Activated CD8-positive, alpha-beta T cell treated with anti-CD3 and anti-CD28 coated beads, Interleukin-2, amount 10 ng/mL, durations not matched to agents 7 days and 5 days (primary cell): ENCODE measurements at regions not wholly inside any gene's neighbourhood (a gene's known extent, or its start where the extent isn't known, plus 50 kb on each side); places are given as distances from the start of the nearest gene placed in this dataset.
"Not testable (repeated sequence)": the region's sequence is repeated elsewhere in the genome, so short reads cannot be mapped to it uniquely, and the experiment has no call there.

Source experiments
- ATAC-seq: fragments of 150-1000 bp; cut with Tn5 transposase; one replicate; pipeline ENCODE4 v1.10.0; 2021; ENCODE audit warnings: moderate library complexity
- CTCF ChIA-PET: fragments of 350-600 bp; sonication (Branson Sonifier 250); formaldehyde crosslinking; loops from one replicate; lab custom pipeline; 2021; ENCODE audit warnings: antibody characterized with exemption; lab: Charles Lee
- POLR2A ChIA-PET: fragments of 350-600 bp; sonication (Branson Sonifier 250); formaldehyde crosslinking; loops from one replicate; lab custom pipeline; 2021; ENCODE audit warnings: antibody characterized with exemption; lab: Charles Lee
- DNase-seq: peaks from one replicate; pipeline ENCODE4 v3.0.0-alpha.2; 2020
- H3K27ac Mint-ChIP-seq: one replicate; pipeline ENCODE4 v1.8.0; 2021; ENCODE audit warnings: mild to moderate bottlenecking, mixed read lengths
- H3K27me3 Mint-ChIP-seq: one replicate; pipeline ENCODE4 v1.8.0; 2021; ENCODE audit warnings: low read depth, mixed read lengths
- H3K36me3 Mint-ChIP-seq: one replicate; pipeline ENCODE4 v1.8.0; 2021; ENCODE audit warnings: low read depth, mixed read lengths
- H3K4me1 Mint-ChIP-seq: one replicate; pipeline ENCODE4 v1.8.0; 2021; ENCODE audit warnings: low read depth, mixed read lengths
- H3K4me3 Mint-ChIP-seq: one replicate; pipeline ENCODE4 v1.8.0; 2021; ENCODE audit warnings: mild to moderate bottlenecking, mixed read lengths
- H3K9me3 Mint-ChIP-seq: one replicate; pipeline ENCODE4 v1.8.0; 2022; ENCODE audit warnings: mixed read lengths; ENCODE audit not compliant: insufficient read depth

DNA sequence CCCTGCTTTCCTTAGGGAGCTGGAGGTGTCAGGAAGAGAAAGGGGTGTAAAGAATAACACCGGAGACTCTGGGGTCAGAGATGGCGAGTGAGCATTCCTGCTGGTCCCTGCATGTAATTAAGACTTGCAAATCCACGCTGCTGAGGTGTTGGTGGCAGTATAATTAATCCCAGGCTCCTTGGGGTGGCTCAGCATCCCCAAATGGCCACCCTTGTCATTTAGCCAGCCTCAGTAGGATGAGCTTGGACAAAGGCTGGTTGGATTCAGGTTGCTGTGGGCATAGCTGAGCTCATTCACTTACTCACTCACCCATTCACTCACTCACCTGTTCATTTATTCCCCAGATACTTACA, 174.4 kb upstream of the RPH3A start:
- DNase-seq = no peak
- no peaks in the 10 kb centered on the region for H3K9me3 Mint-ChIP-seq
- POLR2A ChIA-PET = no interaction called here
- peaks cover 3% of the 10 kb centered on the region for H3K4me1 Mint-ChIP-seq
- no peak overlapping the region for H3K4me3 Mint-ChIP-seq
- H3K27ac Mint-ChIP-seq = no peak overlapping the region
- no peaks in the 10 kb centered on the region for H3K36me3 Mint-ChIP-seq
- ATAC-seq = no peak
- CTCF ChIA-PET = no interaction called here
- peaks cover 11% of the 10 kb centered on the region for H3K27me3 Mint-ChIP-seq

DNA sequence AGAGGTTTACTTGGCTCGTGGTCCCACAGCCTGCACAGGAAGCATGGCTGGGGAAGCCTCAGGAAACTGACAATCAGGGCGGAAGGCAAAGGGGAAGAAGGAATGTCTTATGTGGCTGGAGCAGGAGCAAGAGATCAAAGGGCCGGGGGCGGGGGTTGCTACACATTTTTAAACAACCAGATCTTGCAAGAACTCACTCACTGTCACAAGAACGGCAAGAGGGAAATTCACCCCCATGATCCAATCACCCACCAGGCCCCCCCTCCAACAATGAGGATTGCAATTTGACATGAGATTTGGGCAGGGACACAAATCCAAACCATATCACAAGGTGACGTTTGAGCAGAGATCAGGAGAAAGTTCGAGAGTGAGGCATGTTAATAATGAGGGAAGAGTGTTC, 163.7 kb upstream of the RPH3A start:
- Mint-ChIP-seq H3K4me1 (no peaks in the 10 kb centered on the region), H3K27ac (no peak overlapping the region), H3K36me3 (no peaks in the 10 kb centered on the region), H3K27me3 (peaks cover 12% of the 10 kb centered on the region), H3K9me3 (no peaks in the 10 kb centered on the region), H3K4me3 (no peak overlapping the region)
- ATAC-seq = no peak
- ChIA-PET POLR2A (no interaction called here), CTCF (no interaction called here)
- DNase-seq = no peak

DNA sequence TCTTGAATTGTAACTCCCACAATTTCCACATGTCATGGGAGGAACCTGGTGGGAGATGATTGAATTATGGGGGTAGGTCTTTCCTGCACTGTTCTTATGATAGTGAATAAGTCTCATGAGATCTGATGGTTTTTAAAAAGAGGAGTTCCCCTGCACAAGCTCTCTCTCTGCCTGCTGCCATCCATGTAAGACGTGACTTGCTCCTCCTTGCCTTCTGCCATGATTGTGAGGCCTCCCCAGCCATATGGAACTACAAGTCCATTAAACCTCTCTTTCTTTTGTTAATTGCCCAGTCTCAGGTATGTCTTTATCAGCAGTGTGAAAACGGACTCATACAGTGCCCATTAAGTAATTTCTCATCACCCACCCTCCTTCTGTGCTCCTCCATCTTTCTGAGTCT, 159.6 kb upstream of the RPH3A start:
- H3K9me3 Mint-ChIP-seq, H3K4me3 Mint-ChIP-seq, CTCF ChIA-PET, POLR2A ChIA-PET, H3K36me3 Mint-ChIP-seq, DNase-seq, H3K27ac Mint-ChIP-seq, ATAC-seq, H3K4me1 Mint-ChIP-seq: not testable (repeated sequence)
- peaks cover 14% of the 10 kb centered on the region for H3K27me3 Mint-ChIP-seq

DNA sequence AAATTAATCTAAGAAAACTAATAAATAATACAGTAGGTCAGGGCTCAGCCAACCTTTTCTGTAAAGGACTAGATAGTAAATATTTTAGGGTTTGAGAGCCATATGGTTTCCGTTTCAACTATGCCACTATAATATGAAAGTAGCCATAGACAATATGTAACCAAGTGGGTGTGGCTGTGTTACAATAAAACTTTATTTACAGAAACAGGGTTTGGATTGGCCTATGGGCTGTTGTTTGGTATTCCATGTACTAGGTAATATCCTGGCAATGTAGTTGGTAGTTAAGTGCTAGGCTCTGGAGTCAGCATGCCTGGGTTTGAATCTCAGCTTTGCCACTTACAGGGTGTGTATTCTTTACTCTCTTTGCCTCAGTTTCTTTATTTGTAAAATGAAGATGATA, 156.5 kb upstream of the RPH3A start:
- Mint-ChIP-seq H3K4me3 (no peak overlapping the region), H3K36me3 (no peaks in the 10 kb centered on the region), H3K9me3 (no peaks in the 10 kb centered on the region), H3K27ac (no peak overlapping the region), H3K27me3 (peaks cover 4% of the 10 kb centered on the region), H3K4me1 (no peaks in the 10 kb centered on the region)
- ATAC-seq = no peak
- no peak for DNase-seq
- POLR2A ChIA-PET = no interaction called here
- CTCF ChIA-PET = no interaction called here

DNA sequence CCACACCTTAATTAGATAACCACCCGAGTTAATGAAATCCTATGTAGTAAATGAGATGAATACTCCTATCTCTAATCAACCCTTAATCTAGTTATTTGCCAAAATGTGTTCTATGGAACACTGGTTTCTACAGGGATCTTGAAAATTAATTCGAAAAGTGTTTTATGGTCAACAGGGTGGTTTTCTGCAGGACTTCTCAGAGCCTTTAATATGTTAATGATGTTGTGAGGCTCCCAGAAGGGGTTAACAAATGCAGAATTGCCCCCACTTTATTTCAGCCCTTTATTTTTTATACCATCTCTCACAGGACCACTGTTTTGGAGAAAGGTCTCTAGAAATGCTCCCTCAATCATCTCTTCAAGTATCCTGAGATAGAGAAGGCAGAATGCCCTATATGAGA, 153.1 kb upstream of the RPH3A start:
- ChIA-PET POLR2A (no interaction called here), CTCF (no interaction called here)
- no peak for ATAC-seq
- peaks cover 3% of the 10 kb centered on the region for H3K27me3 Mint-ChIP-seq
- no peaks in the 10 kb centered on the region for H3K4me1 Mint-ChIP-seq
- no peaks in the 10 kb centered on the region for H3K36me3 Mint-ChIP-seq
- H3K4me3 Mint-ChIP-seq = no peak overlapping the region
- no peaks in the 10 kb centered on the region for H3K9me3 Mint-ChIP-seq
- H3K27ac Mint-ChIP-seq = no peak overlapping the region
- DNase-seq = no peak

DNA sequence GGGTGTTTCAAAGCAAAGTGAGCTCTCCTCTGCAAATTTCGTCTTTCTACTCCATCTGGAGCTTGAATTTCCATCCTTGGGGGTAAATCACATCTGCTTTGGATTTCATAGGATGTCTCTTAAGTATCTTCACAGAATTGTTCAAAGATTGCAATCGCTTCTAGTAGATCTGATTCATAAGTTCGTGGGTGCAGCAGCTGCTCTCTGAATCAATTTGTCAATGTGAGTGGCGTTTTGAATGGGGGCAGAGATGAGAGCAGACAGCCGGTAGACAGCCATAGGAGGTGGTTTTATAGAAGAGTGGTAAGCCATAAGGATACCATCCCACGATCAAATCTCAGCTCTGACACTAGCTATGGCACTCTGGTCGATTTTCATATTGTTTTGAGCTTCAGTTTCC, 146.0 kb upstream of the RPH3A start:
- Mint-ChIP-seq H3K27me3 (peaks cover 13% of the 10 kb centered on the region), H3K4me1 (no peaks in the 10 kb centered on the region), H3K9me3 (no peaks in the 10 kb centered on the region), H3K27ac (no peak overlapping the region), H3K36me3 (no peaks in the 10 kb centered on the region), H3K4me3 (no peak overlapping the region)
- ATAC-seq = no peak
- no peak for DNase-seq
- ChIA-PET CTCF (no interaction called here), POLR2A (no interaction called here)

DNA sequence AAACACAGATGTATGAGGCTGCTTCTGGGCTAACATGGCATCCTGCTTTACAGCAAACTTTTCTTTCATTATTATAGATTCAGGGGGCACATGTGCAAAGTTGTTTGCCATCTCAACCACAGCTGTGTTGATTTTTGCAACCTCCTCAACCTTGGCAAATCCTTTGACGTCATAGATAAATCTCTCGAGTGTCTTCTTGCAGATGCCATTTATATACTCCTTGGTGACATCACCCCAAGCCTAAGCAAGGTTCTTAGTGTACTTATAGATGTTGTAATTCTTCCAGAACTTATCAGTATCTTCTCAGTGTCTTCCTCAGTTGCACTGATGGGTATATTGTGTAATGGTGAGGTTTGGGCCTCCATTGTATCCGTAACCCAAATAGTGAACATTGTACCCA, 135.4 kb upstream of the RPH3A start:
- Mint-ChIP-seq H3K27ac (no peak overlapping the region), H3K9me3 (no peaks in the 10 kb centered on the region), H3K4me1 (no peaks in the 10 kb centered on the region), H3K36me3 (no peaks in the 10 kb centered on the region), H3K4me3 (no peak overlapping the region), H3K27me3 (peaks cover 2% of the 10 kb centered on the region)
- CTCF ChIA-PET = no interaction called here
- DNase-seq = no peak
- POLR2A ChIA-PET = no interaction called here
- no peak for ATAC-seq

DNA sequence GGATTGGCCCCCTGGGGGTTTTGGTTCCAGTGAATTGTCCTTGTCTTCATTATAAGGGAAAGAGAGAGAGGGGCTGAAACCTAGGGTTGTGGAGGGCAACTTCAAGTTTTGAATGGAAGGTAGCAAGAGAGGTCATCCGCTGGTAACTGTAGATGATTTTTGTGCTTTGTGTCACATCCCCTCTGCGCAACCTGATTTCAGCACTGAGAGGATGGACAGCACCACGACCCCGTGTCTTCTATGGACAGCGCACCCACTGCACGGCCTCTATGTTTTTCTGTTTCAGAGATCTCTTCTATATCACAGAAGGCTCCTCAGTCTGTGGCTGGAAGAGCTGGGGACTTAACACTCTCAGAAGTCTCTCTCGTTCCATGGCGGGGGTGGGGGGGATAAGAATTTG, 127.0 kb upstream of the RPH3A start:
- H3K4me1 Mint-ChIP-seq = no peaks in the 10 kb centered on the region
- H3K9me3 Mint-ChIP-seq = no peaks in the 10 kb centered on the region
- H3K27me3 Mint-ChIP-seq = peaks cover 2% of the 10 kb centered on the region
- H3K36me3 Mint-ChIP-seq = no peaks in the 10 kb centered on the region
- no peak overlapping the region for H3K27ac Mint-ChIP-seq
- ChIA-PET CTCF (no interaction called here), POLR2A (no interaction called here)
- peak; percentile 50 for DNase-seq
- H3K4me3 Mint-ChIP-seq = no peak overlapping the region
- no peak for ATAC-seq

DNA sequence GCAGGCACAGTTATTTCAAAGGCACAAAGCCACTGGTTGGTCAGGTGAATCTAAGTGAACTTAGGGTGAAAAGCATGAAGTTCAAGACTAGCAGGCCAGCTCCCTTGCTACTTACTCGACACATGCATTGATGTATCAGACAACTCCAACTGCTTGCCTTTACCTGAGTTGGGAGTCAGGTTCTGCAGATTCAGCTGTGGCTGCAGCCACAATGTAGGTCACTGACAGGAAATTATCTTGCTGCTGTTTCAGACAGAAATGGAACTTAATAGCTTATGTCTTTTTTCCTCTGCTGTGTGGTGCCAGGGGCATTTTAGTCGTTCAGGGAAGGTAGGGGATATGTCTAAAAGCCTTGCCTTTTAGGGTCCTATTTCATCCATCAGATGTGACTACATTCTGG, 125.6 kb upstream of the RPH3A start:
- H3K27me3 Mint-ChIP-seq = peaks cover 2% of the 10 kb centered on the region

DNA sequence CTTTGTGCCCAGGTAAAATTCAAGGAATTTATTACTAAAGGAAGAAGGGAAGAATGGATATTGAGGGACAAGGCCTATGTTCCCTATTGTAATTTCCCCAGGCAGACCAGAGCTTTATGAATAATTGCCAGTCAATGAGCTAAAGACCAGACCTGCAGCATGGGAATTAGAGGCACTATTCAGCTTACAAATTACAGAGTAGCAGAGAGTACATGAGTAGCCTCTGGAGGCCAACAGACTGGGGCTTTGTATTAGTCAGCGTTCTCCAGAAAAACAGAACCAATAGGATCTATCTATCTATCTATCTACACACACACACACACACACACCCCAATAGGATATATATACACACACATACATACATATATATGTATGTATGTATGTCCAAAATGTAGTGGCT, 120.0 kb upstream of the RPH3A start:
- no peaks in the 10 kb centered on the region for H3K36me3 Mint-ChIP-seq
- peaks cover 9% of the 10 kb centered on the region for H3K27me3 Mint-ChIP-seq
- DNase-seq (no peak), ATAC-seq (no peak)
- CTCF ChIA-PET = no interaction called here
- no peak overlapping the region for H3K27ac Mint-ChIP-seq
- H3K4me3 Mint-ChIP-seq = no peak overlapping the region
- POLR2A ChIA-PET = no interaction called here
- H3K4me1 Mint-ChIP-seq = no peaks in the 10 kb centered on the region
- no peaks in the 10 kb centered on the region for H3K9me3 Mint-ChIP-seq

More for the DNA sequence above, 125.6 kb upstream of the RPH3A start:
- H3K9me3 Mint-ChIP-seq = no peaks in the 10 kb centered on the region
- no peak overlapping the region for H3K27ac Mint-ChIP-seq
- POLR2A ChIA-PET = no interaction called here
- CTCF ChIA-PET = no interaction called here
- no peaks in the 10 kb centered on the region for H3K36me3 Mint-ChIP-seq
- ATAC-seq = no peak
- H3K4me1 Mint-ChIP-seq = no peaks in the 10 kb centered on the region
- no peak overlapping the region for H3K4me3 Mint-ChIP-seq
- DNase-seq = no peak

DNA sequence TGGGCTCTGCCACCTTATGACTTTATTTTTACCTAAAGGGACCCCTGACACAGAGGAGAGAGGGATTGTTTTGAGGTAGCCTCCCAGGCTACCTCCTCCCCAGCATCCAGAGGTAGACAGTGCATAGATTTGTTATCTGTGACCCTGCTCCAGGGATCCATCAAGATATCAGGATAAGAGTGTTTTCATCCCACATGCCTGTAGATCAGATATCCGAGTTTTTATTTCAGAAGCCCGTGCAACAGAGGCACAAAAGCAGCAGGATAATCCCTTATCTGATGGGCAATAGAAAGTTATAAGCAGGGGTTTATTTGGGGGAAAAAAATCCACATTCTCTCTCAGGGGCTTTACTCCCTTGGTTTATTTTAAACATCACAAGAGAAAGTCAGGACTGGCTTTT, 117.0 kb upstream of the RPH3A start:
- H3K36me3 Mint-ChIP-seq = no peaks in the 10 kb centered on the region
- H3K4me1 Mint-ChIP-seq = no peaks in the 10 kb centered on the region
- ATAC-seq = no peak
- DNase-seq = no peak
- peaks cover 9% of the 10 kb centered on the region for H3K27me3 Mint-ChIP-seq
- H3K9me3 Mint-ChIP-seq = no peaks in the 10 kb centered on the region
- H3K27ac Mint-ChIP-seq = no peak overlapping the region
- ChIA-PET CTCF (no interaction called here), POLR2A (no interaction called here)
- no peak overlapping the region for H3K4me3 Mint-ChIP-seq

DNA sequence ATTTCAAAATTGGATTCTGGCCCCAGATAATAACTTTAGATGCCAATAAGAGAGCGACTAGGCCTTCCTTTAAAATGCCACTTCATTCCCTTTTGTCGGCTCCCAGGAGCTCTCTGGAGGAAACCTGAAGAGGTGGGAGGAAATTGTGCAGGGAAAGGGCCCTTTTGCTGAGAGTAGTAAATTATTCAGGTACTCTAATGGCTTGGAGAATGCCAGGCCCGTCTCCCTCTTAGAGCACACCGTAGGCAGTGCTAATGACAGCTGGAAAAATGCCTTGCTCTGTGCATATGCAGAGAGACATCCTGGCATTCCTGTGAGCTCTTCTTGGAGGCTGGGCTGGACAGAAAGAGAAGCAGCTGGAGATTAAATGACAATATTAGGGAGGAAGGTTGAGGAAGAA, 115.0 kb upstream of the RPH3A start:
- POLR2A ChIA-PET = no interaction called here
- no peaks in the 10 kb centered on the region for H3K4me1 Mint-ChIP-seq

DNA sequence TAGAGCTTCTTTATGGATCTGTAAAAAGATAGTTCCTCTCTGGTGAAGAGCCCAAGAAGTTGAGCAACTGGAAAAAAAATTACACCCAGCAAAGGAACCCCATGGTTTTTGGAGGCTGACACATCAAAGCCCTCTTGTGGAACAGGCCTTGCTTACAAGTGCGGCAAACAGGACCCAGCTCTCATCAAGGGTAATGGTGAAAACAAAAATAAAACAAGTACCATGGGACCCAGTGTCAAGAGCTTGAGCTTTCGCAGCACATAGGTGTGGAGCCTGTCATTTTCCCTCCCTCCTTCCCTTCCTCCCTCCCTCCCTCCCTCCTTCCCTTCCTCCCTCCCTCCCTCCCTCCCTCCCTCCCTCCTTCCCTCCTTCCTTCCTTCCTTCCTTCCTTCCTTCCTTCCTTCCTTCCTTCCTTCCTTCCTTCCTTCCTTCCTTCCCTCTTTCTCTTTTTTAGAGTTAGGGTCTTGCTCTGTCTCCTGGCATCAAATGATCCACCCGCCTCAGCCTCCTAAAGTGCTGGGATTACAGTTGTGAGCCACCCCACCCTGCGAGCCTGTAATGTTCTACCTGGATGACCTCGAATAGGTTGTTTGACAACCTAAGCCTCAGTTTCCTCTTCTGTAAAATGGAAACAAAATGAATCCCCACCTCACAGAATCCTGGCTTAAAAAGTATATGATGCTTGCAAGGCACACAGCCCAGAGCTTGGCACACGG, 114.3 kb upstream of the RPH3A start:
- no peaks in the 10 kb centered on the region for H3K9me3 Mint-ChIP-seq
- H3K27ac Mint-ChIP-seq = no peak overlapping the region
- CTCF ChIA-PET = no interaction called here
- H3K4me1 Mint-ChIP-seq = no peaks in the 10 kb centered on the region
- ATAC-seq (no peak), DNase-seq (no peak)
- no peak overlapping the region for H3K4me3 Mint-ChIP-seq
- peaks cover 19% of the 10 kb centered on the region for H3K27me3 Mint-ChIP-seq
- H3K36me3 Mint-ChIP-seq = no peaks in the 10 kb centered on the region
- POLR2A ChIA-PET = no interaction called here

More for the DNA sequence above, 115.0 kb upstream of the RPH3A start:
- Mint-ChIP-seq H3K27ac (no peak overlapping the region), H3K4me3 (no peak overlapping the region), H3K36me3 (no peaks in the 10 kb centered on the region), H3K27me3 (peaks cover 17% of the 10 kb centered on the region), H3K9me3 (no peaks in the 10 kb centered on the region)
- no peak for ATAC-seq
- CTCF ChIA-PET = no interaction called here
- no peak for DNase-seq
